Renal cortical epithelial cell (primary cell): ENCODE measurements at regions not wholly inside any gene's neighbourhood (a gene's known extent, or its start where the extent isn't known, plus 50 kb on each side); places are given as distances from the start of the nearest gene placed in this dataset.

Source experiments
- DNase-seq: peaks from one replicate; pipeline ENCODE4 v3.0.0-alpha.2; 2011; ENCODE audit warnings: low read depth

DNA sequence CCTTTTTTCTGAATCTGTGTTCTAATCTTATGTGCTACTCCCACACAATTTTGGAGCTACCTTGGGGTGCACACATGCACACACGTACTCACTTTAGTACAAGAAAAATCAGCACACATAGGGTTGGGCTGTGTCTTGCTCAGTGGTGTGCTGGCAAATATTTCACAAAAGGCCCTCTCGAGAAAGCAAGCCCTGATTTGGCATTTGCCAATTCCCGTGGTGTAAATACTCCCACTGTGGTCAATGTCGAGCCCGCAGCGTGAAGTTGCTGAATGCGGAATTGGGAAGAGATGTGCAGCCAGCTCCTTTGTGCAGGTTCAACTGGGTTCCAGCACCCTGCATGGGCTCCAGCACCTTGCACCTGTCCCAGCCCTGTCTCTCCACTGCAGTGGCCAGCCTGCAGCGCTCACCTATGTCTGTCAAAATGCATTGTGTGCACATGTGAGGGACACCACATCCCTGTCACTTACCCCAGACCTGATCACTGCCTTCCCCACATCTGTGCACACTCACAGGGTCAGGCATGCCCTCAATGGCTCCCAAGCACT, 78.4 kb upstream of the WNT4 start:
- no peak for DNase-seq

DNA sequence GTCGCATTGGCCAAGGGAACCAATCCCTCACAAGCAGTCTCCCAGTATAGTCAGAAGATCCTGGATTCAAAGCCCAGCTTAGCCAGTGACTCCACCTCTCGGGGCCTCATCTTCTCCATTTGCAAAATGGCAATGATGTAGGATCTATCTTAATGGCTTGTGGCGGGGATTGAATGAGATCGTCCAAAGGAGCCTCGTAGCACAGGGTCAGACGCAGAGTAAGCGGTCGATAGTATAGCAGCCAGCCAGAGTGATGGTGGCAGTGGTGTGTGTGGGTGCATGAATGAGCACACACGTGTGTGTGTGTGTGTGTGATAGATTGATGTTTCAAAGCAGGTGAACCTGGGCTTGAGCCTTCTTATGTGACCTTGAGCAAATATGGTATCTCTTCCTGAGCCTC, 79.8 kb upstream of the WNT4 start:
- DNase-seq: no peak

DNA sequence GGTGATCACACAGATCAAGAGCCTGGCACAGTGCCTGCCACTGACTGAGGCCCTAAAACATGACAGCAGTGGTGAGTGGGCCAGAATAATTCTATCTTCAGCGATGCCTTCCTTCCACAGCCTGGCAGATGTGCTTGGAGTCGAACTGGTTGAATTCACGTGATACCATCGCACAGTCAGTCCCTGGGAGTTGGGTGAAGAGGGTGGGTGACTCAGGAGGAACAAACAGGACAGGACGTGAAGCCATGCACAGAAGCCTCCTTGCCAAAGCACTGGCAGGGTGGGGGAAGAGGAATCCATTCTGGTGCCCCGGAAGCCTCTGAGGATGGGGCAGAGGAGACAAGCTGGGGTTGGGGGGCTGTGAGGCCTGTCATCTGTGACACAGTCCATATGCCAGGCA, 80.3 kb upstream of the WNT4 start:
- DNase-seq: no peak

DNA sequence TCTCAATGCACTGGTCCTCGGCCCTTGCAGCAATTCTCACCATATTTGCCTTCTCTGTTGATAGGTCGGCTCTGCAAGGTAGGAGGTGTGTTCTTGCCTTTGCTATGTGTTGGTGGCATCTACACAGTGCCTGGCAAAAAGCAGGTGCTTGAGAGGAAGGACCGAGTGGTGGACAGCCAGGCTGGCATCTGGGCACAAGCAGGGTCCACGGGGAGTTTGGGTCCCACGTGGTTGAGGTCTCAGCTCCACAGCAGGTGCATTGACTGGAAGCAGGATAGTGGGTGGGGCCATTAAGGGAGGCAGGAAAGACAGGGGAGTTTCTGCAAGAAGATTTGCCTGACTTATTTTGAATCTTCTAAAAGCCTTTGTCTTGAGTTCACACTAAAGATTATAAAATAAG, 81.2 kb upstream of the WNT4 start:
- no peak for DNase-seq

DNA sequence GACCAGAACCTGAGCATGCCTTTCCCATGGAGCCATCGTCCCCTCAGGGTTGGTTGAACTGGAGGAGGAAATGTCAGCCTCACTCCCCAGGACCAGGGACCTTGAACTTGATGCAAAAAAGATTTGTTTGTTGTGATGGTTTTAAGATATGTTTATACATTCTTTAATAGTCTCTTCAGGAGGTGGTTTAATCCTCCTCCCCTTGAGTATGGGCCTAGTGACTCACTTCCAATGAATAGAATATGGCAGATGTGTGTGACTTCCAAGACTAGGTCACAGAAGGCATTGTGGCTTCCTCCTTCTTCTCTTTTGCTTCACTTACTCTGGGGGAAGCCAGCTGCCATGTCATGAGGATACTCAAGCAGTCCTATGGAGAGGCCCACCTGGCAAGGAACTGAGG, 81.7 kb upstream of the WNT4 start:
- no peak for DNase-seq

DNA sequence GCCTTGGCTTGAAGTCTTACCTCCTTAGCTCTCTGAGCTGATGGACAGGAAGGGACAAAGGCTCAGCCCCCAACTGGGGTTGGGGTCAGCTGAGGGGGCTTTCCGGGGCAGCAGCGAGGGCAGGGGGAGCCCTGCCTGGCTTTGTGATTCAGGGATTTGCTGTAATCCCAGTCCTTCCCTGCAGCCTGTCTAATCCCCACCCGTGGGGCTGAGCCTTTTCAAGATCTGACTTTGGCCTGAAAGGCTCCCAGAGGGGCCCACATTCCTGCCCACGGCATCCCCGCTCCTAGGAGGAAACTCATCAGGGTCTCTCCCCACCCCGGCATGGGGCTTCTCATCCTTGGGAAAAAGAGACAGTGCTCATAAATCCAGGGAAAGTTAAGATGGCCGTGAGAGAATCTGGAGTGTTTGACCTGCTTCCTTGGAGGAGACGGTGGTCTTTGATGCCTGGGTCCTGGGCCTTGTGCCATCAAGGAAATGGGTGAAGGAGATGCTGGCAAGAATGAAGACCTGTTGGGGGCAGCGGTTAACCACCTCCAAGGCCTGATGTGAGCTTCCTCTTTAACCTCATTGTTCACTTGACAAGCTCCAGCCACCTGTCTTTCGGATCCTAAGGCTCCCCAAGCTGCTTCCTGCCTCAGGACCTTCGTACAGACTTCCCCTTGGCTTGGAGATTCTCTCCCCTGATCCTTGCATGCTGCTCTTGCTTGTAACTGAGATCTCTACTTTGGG, 83.1 kb upstream of the WNT4 start:
- DNase-seq: no peak

DNA sequence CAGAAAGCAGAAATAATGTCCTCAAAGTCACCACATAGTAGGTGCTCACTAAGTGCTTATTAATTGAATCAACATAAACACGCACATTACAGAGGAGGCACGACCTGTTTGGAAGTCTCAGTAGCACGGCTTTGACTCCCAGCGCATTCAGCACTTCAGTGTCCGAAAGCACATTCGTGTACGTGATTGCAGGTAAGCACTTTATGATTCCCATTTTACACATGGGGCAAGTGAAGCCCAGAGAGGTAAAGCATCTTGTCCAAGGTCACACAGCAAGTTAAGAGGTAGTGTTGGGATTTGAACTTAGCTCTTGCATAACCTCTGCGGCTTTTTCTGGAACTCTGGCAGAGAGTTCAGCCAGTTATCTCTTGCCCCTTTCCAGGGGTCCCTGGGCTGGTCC, 85.2 kb upstream of the WNT4 start:
- DNase-seq: no peak

DNA sequence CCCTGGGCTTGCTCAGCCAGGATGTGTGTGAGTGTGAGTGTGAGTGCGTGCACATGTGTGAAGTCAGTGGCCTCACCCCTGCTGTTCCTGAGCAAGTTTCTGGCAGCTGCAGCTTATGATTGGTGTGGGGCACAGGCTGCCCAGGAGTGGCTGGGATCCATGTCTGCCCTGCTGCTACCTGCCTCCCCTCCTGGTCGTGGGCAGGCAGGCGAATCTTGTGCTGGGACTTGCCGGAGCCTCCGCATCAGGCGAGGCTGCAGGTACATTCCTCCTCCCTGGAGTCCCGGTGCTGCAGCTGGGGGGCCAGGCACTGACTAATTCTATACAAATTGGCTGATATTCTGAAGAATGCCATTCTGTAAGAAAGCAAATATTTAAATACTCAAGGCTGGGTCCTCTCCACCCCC, 85.6 kb upstream of the WNT4 start:
- no peak for DNase-seq

DNA sequence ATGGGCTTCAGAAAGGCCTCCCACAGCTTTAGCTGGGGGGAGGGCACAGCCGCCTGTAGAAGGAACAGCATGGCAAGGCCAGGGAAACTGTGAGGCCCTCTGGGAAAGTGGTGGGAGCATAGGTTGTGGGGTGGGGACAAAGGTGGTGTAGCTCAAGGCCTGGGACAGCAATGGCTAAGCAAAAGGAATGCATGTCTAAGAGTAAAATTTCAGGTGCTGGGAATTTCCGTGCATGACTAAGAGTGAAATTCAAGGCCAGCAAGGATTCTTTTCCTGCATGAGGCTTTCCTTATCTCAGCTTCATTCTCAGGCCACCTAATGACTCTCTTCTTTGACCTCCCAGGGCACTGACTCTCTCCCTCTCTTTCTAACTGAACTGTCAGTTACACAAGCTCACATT, 86.5 kb upstream of the WNT4 start:
- peak; percentile 54 for DNase-seq

DNA sequence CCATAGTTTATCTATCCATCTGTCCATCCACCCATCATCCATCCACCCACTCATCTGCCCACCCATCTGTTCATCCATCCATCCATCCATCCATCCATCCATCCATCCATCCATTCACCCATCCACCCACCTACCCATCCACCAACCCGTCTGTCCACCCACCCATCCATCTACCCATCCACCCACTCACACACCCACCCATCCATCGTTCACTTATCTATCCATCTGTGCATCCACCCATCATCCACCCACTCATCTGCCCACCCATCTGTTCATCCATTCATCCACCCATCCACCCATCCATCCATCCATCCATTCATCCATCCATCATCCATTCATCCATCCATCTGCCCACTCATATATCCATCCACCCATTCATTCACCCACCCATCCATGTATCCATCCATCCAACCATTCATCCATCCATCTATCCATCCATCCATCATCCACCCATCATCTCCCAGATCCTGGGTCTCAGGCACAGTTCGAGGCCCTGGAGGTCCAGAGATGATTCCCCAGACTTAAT, 88.2 kb upstream of the WNT4 start:
- DNase-seq: no peak

DNA sequence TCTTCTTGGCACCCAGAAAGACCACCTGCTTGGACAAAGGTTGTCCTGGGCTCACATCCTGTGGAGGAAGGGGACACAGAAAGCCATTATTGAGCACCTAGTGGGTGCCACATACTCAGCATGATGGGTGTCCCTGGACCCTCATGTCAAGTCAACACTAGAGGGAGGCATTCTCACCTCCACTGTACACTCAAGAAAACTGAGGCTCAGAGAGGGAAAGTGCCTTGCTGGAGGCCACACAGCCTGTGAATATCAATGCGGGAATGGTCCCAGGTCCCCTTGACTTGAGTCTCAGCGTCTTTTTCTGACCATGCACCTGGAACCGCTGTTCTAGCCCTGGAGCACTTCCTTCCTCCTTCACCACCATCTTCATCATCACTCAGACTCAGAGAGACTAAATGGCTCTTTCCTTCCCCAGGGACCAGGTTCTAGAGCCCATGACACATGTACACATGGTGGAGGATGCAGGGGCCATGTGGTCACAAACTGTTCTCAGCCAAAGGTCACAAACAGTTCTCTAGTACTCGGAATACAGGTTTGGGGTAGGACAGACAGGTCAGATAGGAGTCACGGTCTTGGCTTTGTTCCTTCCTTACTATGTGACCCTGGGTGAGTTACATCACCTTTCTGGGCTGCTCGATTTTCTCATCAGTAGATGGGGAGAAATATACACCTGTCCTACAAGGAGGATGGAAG, 89.2 kb upstream of the WNT4 start:
- DNase-seq: no peak

DNA sequence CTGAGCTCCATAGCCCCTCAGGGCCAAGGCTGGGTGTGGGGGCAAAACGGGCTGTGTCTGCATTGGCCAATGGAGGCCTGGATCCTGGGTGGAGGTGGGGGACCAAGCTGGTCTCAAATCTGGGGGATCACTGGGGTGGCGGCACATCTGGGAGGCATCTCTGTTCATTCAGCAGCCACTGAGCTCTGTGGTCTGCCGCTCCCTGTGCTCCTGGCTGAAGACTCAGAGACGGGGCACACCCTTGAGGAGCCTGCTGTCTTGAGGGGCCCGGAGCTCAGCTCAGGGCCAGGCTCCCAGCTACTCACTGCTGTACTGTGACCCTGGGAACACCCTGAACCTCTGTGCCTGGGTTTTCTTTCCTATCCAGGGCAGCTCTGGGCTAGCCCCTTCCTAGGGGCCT, 90.3 kb upstream of the WNT4 start:
- no peak for DNase-seq

DNA sequence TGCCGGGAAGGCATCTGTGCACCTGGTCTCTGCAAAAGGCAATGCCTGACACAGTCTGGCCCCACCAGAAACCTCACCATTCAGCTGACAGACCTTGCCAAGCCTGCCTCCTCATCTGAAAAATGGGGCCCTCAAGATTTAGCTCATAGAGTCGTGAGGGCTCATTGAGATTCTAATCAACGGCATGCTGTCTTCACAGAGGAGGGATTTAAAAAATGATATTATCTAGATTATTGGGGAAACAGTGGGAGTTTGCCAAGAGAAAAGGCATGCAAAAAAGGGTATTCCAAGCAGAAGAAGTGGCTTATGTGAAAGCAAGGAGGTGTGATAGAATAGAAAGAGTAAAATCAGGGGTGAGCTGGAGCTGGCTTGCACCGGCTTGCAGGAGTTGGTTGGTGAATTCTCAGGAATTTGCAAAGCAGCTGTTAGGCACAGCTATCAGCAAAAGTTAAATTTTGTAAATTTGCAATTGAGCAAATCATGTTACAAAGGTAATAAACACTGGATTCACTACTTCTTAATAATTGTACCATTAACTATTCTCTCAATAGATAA, 91.7 kb upstream of the WNT4 start:
- no peak for DNase-seq

DNA sequence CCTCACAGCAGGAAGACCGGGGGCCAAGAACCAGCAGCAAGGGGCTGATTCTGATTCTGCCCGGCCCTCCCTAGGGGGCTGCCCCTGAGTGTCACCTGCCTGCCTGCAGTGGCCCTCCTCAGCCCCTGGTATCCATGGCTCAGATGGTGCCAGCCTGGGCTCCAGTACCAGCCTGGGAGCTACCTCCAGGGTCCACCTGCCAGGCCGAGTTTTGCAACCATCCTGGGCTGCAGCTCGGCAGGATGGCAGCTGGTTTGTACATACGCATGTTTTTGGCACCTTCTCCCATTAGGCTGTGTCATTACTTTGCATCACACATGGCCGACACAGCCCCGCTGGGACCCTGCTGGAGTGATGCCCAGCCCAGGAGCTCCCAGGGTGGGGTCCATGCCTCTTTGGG, 93.3 kb upstream of the WNT4 start:
- DNase-seq: no peak

DNA sequence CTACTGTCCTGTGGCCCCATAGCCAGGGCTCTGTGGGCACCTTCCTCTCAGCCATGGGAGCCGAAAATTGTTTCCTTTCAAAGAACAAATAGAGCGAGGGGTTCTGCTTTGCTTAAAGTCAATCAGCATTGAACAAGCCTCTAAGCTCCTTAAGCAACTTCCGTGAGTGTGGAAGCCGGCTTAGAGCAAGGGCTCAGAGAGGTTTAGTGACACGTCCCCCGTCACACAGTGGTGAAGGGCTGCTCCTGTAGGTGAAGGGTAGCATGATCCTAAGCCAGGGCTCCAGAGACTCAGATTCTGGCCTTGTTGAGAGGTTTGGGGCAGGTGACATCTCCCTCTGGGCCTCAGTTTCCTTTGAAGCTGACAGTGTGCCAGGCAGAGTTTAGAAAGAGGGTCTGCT, 94.0 kb upstream of the WNT4 start:
- DNase-seq: no peak

DNA sequence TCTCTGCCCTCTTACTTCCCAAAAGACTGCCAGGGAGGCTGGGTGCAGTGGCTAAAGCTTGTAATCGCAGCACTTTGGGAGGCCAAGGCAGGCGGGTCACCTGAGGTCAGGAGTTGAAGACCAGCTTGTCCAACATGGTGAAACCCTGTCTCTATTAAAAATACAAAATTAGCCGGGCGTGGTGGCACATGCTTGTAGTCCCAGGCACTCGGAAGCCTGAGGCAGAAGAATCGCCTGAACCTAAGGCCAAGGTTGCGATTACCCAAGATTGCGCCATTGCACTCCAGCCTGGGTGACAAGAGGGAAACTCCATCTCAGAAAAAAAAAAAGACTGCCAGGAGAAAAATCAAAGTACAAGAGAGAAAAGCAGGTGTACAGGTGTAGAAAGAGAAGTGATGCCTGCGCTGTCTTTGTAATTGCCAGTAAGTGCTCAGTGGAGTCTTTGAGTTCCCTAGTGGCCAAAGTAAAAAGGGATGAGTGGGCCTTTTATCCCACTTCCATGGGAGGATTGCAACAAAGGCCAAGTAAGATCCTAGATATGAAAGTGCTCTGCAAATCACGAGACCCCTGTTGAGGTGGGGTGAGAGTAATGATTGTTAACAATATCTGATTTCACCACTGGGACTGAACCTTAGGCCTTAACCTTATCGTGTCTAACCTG, 94.7 kb upstream of the WNT4 start:
- no peak for DNase-seq

DNA sequence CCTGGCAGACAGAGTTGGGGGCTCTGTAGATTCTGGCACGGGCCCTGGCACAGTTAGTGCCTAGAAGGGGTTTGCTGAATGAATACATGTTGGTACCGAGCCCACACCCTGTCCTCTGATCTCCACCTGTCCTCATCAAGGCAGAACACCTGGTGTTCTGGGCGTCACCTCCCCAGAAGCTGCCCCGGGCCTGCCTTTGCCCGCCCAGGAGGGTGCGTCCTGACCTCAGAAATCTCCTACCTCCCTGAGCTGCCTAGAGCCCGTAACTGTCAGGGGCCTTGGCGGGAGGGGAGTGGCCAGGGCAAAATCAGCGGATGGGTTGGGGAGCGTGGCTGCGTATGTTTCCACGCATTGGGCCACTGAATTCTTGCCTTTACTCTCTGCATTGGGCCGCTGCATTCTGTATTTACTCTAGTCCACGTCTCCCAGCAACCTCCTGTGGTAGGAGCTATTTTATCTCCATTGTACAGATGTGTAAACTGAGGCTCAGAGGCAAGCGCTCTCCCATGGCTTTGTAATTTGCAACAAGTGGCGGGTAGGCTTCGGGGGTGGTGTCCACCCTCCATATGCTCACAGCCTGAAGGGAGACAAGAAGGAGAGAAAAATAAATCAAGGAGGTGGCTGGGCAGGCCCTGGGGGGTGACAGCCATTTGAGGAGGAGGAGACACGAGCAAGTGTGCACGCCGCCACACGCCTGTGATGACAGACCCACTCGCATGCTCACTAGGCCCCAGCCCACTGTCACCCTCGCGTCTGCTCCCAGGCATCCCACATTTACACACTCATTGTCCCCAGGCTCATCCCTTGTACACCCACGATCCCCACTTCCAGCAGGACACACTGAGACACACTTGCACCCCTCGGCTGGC, 95.7 kb upstream of the WNT4 start:
- no peak for DNase-seq

DNA sequence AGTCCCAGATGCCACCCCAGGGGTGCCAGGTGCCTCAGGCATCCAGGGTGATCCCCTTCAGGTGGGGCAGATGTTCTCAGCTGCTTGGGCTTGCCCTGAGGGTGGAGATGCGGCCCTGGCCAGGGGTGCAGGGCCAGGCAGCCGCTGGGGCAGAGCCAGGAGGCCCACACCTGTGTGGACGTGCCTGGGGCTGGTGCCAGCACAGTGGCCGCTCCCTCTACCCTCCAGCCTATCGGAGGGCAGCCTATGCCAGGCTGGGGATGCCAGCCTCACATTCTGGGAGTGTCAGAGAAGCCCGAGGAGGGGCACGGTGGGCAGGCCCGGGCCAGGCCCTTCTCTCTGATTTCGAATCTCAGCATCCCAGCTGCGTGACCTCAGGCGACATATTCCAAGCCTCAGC, 96.5 kb upstream of the WNT4 start:
- DNase-seq: no peak

DNA sequence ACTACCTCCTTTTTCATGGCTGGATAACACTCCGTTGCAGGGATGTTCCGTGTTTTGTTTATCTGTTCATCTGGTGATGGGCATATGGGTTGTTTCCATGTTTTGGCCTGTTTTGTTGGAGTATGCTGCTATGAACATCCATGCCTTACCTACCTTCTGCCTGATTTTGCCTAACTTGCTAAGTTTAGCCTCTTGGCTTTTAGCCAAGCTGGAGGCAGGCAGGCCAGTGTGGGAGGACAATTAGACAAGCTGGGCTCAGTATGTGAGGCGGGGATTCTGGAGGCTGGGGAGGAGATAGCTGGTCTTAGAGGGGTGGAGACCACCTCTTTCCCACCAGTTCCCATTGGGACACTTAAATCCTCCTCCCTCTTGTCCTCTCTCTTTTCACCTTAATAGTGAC, 98.4 kb upstream of the WNT4 start:
- no peak for DNase-seq

DNA sequence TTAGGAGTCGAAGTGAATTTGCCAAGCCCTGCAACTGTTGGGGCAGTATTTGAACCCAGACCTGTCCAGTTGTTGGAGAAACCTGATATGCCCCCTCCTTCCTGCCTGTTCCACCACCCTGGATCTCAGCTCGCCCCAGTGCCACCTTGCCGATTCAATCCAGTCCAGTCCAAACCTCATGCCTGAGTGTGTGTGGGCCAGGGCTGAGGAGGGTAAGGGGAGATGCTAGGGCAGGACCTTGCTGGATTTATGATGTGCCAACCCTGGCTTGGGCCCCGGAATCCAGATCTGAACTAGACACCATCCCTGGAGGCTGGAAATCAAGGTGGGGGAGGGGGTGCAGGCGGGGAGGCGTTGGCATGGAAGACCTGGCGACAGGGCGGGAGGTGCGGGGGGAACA, 98.9 kb upstream of the WNT4 start:
- DNase-seq: no peak

DNA sequence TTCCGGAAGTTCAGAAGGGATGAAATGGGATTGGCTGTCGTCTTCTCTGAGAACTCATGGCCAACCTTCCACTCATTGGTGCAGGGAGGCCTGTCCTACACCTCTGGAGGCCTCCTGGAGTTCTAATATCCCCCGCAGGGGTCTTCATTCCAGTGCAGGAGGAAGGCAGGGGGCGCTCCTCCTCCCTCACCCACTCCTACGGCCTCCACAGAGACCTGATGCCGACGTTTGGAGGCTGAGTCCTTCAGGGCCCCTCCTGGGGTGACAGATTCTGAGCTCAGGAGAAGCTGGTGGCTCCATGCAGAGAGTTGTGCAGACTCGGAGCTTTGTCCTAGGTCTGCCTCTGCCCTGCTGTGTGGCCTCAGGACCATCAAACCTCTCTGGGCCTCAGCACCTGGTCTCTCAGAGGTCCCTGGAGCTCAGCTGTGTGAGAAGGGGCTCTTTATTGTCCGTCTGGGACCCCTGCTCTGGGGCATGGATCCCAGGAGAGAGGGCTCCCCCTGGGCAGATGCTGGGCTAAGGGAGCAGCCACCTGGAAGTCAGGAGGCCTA, 102.3 kb upstream of the WNT4 start:
- no peak for DNase-seq
